ENCODE measurements at regions not wholly inside any gene's neighbourhood (a gene's known extent, or its start where the extent isn't known, plus 50 kb on each side); places are given as distances from the start of the nearest gene placed in this dataset.

- no peak for DNase-seq (ENCODE audit: low read depth)
Measured at GRCh38 chr2:2717406-2717805, 386.3 kb upstream of the MYT1L start.

- no peak for DNase-seq (ENCODE audit: low read depth)
Measured at GRCh38 chr2:2716771-2717170, 385.7 kb upstream of the MYT1L start.

GRCh38 chr2:2715036-2715818 is 384.2 kb upstream of the MYT1L start:
- no peak for DNase-seq (ENCODE audit: low read depth)

- no peak for DNase-seq (ENCODE audit: low read depth)
Measured at GRCh38 chr2:2714408-2714807, 383.3 kb upstream of the MYT1L start.

- no peak for DNase-seq (ENCODE audit: low read depth)
Measured at GRCh38 chr2:2709431-2709770, 378.3 kb upstream of the MYT1L start.

GRCh38 chr2:2708575-2709430 is 377.7 kb upstream of the MYT1L start:
- no peak for DNase-seq (ENCODE audit: low read depth)

- DNase-seq (ENCODE audit: low read depth): no peak
Measured at GRCh38 chr2:2707206-2707991, 376.3 kb upstream of the MYT1L start.

- no peak for DNase-seq (ENCODE audit: low read depth)
Measured at GRCh38 chr2:2706306-2706705, 375.2 kb upstream of the MYT1L start.

- DNase-seq (ENCODE audit: low read depth): no peak
Measured at GRCh38 chr2:2705871-2706270, 374.8 kb upstream of the MYT1L start.

GRCh38 chr2:2704428-2705090 is 373.5 kb upstream of the MYT1L start:
- no peak for DNase-seq (ENCODE audit: low read depth)

GRCh38 chr2:2703762-2704427 is 372.8 kb upstream of the MYT1L start:
- no peak for DNase-seq (ENCODE audit: low read depth)

GRCh38 chr2:2703172-2703571 is 372.1 kb upstream of the MYT1L start:
- DNase-seq (ENCODE audit: low read depth): no peak

- no peak for DNase-seq (ENCODE audit: low read depth)
Measured at GRCh38 chr2:2702385-2702784, 371.3 kb upstream of the MYT1L start.

- DNase-seq (ENCODE audit: low read depth): no peak
Measured at GRCh38 chr2:2701813-2702212, 370.7 kb upstream of the MYT1L start.

- DNase-seq (ENCODE audit: low read depth): no peak
Measured at GRCh38 chr2:2701176-2701781, 370.2 kb upstream of the MYT1L start.

GRCh38 chr2:2699121-2699505 is 368.0 kb upstream of the MYT1L start:
- no peak for DNase-seq (ENCODE audit: low read depth)

- DNase-seq (ENCODE audit: low read depth): no peak
Measured at GRCh38 chr2:2698182-2699120, 367.4 kb upstream of the MYT1L start.

- DNase-seq (ENCODE audit: low read depth): no peak
Measured at GRCh38 chr2:2696733-2697455, 365.8 kb upstream of the MYT1L start.

- DNase-seq (ENCODE audit: low read depth): no peak
Measured at GRCh38 chr2:2696325-2696724, 365.2 kb upstream of the MYT1L start.
